ENCODE measurements at regions not wholly inside any gene's neighbourhood (a gene's known extent, or its start where the extent isn't known, plus 50 kb on each side); places are given as distances from the start of the nearest gene placed in this dataset.

GRCh38 chr3:193885832-193886231, 250.1 kb upstream of the HES1 start:
- Histone ChIP-seq H3K9ac (ENCODE audit: extremely low read depth, insufficient read length, low read length) (no peak overlapping the region), H3K79me2 (ENCODE audit: insufficient read depth, low read length) (no peaks in the 10 kb centered on the region), H2BK120ac (ENCODE audit: low read depth, low read length, poor library complexity, severe bottlenecking) (no peak overlapping the region), H3K23me2 (ENCODE audit: insufficient read length, low read depth, low read length, poor library complexity, severe bottlenecking) (peaks cover 2% of the 10 kb centered on the region), H2AK5ac (ENCODE audit: insufficient read length, low read length) (no peak overlapping the region), H3K56ac (ENCODE audit: insufficient read length, low read depth, low read length) (no peak overlapping the region), H4K8ac (replicated peaks; ENCODE audit: insufficient read length, low read depth, low read length) (no peak overlapping the region), H3K4me2 (ENCODE audit: insufficient read depth, insufficient read length, low read length) (no peak overlapping the region), H3K9me3 (ENCODE audit: control insufficient read depth, low read depth, low read length) (no peaks in the 10 kb centered on the region), H3T11ph (ENCODE audit: low read length) (no peak overlapping the region), H3K4me1 (ENCODE audit: insufficient read depth, low read length) (peaks cover 1% of the 10 kb centered on the region; the same call in 1 of the 2 replicates), H4K5ac (ENCODE audit: insufficient read length, low read depth, low read length) (no peak overlapping the region), H3K14ac (ENCODE audit: insufficient read depth, low read length) (no peak overlapping the region), H3K18ac (ENCODE audit: insufficient read length, low read depth, low read length) (no peak overlapping the region), H2BK15ac (ENCODE audit: low read depth, low read length) (no peak overlapping the region), H3K27me3 (ENCODE audit: insufficient read depth, low read length) (no peaks in the 10 kb centered on the region; the same call in 1 of the 2 replicates), H3K4ac (ENCODE audit: low read depth, low read length) (no peak overlapping the region), H3K23ac (ENCODE audit: insufficient read length, low read depth, low read length) (no peak overlapping the region), H3K79me1 (ENCODE audit: insufficient read depth, low read depth, low read length, poor library complexity, severe bottlenecking) (no peaks in the 10 kb centered on the region), H2BK20ac (ENCODE audit: low read depth, low read length, poor library complexity, severe bottlenecking) (no peak overlapping the region), H2AFZ (ENCODE audit: low read length) (no peak overlapping the region), H4K91ac (ENCODE audit: insufficient read length, low read depth, low read length) (no peak overlapping the region), H4K20me1 (ENCODE audit: control insufficient read depth, insufficient read depth, insufficient read length) (no peaks in the 10 kb centered on the region), H3K27ac (ENCODE audit: insufficient read length, low read depth, low read length) (no peak overlapping the region), H2BK5ac (ENCODE audit: insufficient read length, low read length) (no peak overlapping the region), H2BK12ac (ENCODE audit: insufficient read length, low read depth, low read length) (no peak overlapping the region)
- Mint-ChIP-seq H3K27me3 (ENCODE audit: low read depth) (peaks cover 17% of the 10 kb centered on the region), H3K4me1 (peaks cover 22 to 23% of the 10 kb centered on the region in 2 experiments), H3K4me3 (no peak overlapping the region), H3K27ac (no peak overlapping the region), H3K9me3 (peaks cover 2 to 6% of the 10 kb centered on the region in 2 experiments; a peak in 4 of 5 replicates), H3K36me3 (ENCODE audit: insufficient read depth in 1 of 3, low read depth in 3 of 3) (peaks cover 0 to 6% (median 0%) of the 10 kb centered on the region in 3 experiments; a peak in 2 of 7 replicates)
- no CpG with 5 or more reads among the region's 6 CpGs for WGBS (ENCODE audit: extremely low coverage, insufficient read length, low lambda C conversion rate)
- no peak for DNase-seq
- TF ChIP-seq, protein P1, sequence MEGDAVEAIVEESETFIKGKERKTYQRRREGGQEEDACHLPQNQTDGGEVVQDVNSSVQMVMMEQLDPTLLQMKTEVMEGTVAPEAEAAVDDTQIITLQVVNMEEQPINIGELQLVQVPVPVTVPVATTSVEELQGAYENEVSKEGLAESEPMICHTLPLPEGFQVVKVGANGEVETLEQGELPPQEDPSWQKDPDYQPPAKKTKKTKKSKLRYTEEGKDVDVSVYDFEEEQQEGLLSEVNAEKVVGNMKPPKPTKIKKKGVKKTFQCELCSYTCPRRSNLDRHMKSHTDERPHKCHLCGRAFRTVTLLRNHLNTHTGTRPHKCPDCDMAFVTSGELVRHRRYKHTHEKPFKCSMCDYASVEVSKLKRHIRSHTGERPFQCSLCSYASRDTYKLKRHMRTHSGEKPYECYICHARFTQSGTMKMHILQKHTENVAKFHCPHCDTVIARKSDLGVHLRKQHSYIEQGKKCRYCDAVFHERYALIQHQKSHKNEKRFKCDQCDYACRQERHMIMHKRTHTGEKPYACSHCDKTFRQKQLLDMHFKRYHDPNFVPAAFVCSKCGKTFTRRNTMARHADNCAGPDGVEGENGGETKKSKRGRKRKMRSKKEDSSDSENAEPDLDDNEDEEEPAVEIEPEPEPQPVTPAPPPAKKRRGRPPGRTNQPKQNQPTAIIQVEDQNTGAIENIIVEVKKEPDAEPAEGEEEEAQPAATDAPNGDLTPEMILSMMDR (conservative IDR thresholded peaks at IDR 0.05), result no peak

All from H9 (cell line).